ENCODE measurements at regions not wholly inside any gene's neighbourhood (a gene's known extent, or its start where the extent isn't known, plus 50 kb on each side); places are given as distances from the start of the nearest gene placed in this dataset.

DNA sequence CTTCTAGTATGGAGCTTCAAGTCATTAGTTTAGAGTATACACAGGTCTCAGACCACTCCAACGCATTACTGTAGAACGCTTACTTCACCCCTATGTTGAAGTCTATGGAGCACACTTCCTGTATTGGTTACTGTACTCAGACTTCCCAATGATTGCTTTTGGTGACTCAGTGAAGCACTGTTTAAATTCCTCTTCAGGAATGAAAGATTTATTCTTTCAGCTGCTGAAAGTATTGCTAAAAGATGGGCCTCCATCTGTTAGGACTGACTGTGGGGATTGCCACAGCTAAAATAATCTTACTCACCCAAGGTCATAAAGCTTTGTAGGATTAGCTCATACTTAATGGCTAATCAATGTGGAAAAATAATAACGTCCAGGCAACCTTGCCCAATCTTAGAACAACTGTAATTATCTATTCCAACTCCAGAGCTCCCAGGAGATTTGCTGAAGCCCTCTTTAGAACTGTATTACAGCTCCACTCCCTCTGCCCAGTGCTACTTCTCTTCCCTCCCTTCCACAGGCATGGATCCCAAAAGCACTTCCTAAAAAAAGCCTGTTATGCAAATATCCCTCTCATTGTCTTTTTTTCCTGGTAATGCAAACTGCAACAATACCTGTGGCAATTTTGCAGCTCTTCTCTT lies 281.9 kb upstream of the HS3ST1 start:
- no peak overlapping the region for H2AK5ac ChIP-seq (ENCODE audit: low read depth, low read length)
- CTCF ChIA-PET = interaction anchor here (1.1 kb wide), 1 partner anchor 1126 kb away, joined by 3 read pairs; no protein-coding TSS in a partner anchor
- H3K27ac ChIP-seq (ENCODE audit: insufficient read depth, low read length) = peak overlapping the region; percentile 4; the same call in 1 of the 2 replicates
- H3K36me3 ChIP-seq (ENCODE audit: control insufficient read depth, insufficient read depth, low read length) = no peaks in the 10 kb centered on the region
- in situ Hi-C loops (cut with MboI; ENCODE audit: low sequenced_read_pairs) = loop anchor here (10.0 kb wide), 1 partner anchor 1126 kb away; no protein-coding TSS in a partner anchor
- ATAC-seq (ENCODE audit: low read depth) = peak; percentile 89
- TF ChIP-seq SMC3 (IDR thresholded peaks at IDR 0.05; ENCODE audit: low read depth, low read length) = no peak
- TF ChIP-seq CEBPB (IDR thresholded peaks at IDR 0.05; ENCODE audit: low read depth, low read length) = peak; percentile 22
- TF ChIP-seq MAZ (IDR thresholded peaks at IDR 0.05; ENCODE audit: borderline replicate concordance, low read depth, low read length) = no peak
- no peak for TF ChIP-seq MXI1 (IDR thresholded peaks at IDR 0.05; ENCODE audit: borderline replicate concordance, low read depth, low read length)
- no peak overlapping the region for H3K18ac ChIP-seq (ENCODE audit: low read depth, low read length)
- POLR2A ChIA-PET (ENCODE audit: unreplicated experiment) = no interaction called here
- H3K27me3 ChIP-seq (ENCODE audit: control insufficient read depth, insufficient read depth, low read length) = no peaks in the 10 kb centered on the region
- dilution Hi-C loops (cut with HindIII; ENCODE audit: low sequenced_read_pairs, unreplicated experiment) = no loop called here
- H2AK9ac ChIP-seq (replicated peaks; ENCODE audit: low read depth, low read length, poor library complexity) = no peak overlapping the region
- H2BK120ac ChIP-seq (ENCODE audit: low read depth, low read length) = no peak overlapping the region
- no peak overlapping the region for H3K9ac ChIP-seq (ENCODE audit: low read depth, low read length)
- no peaks in the 10 kb centered on the region for H3K4me1 ChIP-seq (ENCODE audit: control insufficient read depth, insufficient read depth, low read length)
- H2BK5ac ChIP-seq (ENCODE audit: low read depth, low read length, poor library complexity, severe bottlenecking) = no peak overlapping the region
- DNase-seq = peak; percentile 80
- H4K20me1 ChIP-seq (ENCODE audit: insufficient read depth, low read length) = no peaks in the 10 kb centered on the region
- H3K4me3 ChIP-seq (ENCODE audit: insufficient read depth, low read depth, low read length) = no peak overlapping the region
- WGBS, 2 experiments (ENCODE audit: extremely low coverage in 2 of 2, insufficient read length in 1 of 2) = no CpG with 5 or more reads among the region's 3 CpGs
- H3K9me1 ChIP-seq (ENCODE audit: insufficient read depth, low read length) = no peaks in the 10 kb centered on the region
- H2BK15ac ChIP-seq (ENCODE audit: low read depth, low read length) = no peak overlapping the region
- H2BK20ac ChIP-seq (ENCODE audit: low read depth, low read length) = no peak overlapping the region
- intact Hi-C loops (cut with micrococcal nuclease) = loop anchor here (5.0 kb wide), 2 partner anchors 83 to 218 kb away; no protein-coding TSS in a partner anchor
- H4K8ac ChIP-seq (ENCODE audit: low read depth in 2 of 2, low read length in 2 of 2) = no peak overlapping the region
- H3K4ac ChIP-seq (ENCODE audit: low read depth, low read length) = no peak overlapping the region
- H2AFZ ChIP-seq (replicated peaks; ENCODE audit: low read length, poor library complexity) = no peak overlapping the region
- H3K56ac ChIP-seq (ENCODE audit: extremely low read depth, insufficient read depth, low read length) = no peak overlapping the region
- H3K79me1 ChIP-seq (ENCODE audit: low read depth in 1 of 2, low read length in 2 of 2) = no peaks in the 10 kb centered on the region
- H3K9me3 ChIP-seq (ENCODE audit: control insufficient read depth, insufficient read depth, low read length) = no peaks in the 10 kb centered on the region
- no peak overlapping the region for H3K4me2 ChIP-seq (ENCODE audit: low read depth, low read length)
- H3K14ac ChIP-seq (replicated peaks; ENCODE audit: low read depth, low read length) = no peak overlapping the region
- BruUV-seq (replicated peaks) = no TSS peak
- no peak overlapping the region for H3K23ac ChIP-seq (ENCODE audit: low read depth, low read length)
- H4K91ac ChIP-seq (ENCODE audit: insufficient read depth, low read depth, low read length) = no peak overlapping the region
- no peak overlapping the region for H4K5ac ChIP-seq (ENCODE audit: low read depth, low read length)
